ENCODE measurements at regions not wholly inside any gene's neighbourhood (a gene's known extent, or its start where the extent isn't known, plus 50 kb on each side); places are given as distances from the start of the nearest gene placed in this dataset.

DNA sequence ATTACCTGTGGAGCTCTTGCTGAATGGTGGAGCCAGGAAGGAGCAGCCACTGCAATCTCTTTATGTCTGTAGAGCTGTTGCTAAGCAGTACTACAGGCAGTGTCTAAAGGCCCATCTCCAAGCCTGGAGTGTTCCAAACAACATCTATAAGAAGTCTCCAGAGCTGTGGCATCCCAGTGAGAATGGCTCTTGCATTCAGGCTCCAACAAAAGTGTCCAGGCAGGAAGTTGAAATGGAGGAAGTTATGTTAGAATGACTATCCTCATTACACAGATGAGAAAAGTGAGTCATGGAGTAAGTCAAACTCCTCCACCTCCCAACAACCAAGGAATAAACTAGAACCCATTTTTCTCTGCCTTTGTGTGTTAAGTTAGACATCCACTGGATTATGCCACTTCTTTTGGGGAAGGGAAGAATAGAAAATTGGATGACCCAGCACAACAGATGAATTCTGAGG lies 288.5 kb upstream of the STXBP5 start:
- no peak for TF ChIP-seq SP1 (IDR thresholded peaks at IDR 0.05)
- no peak for TF ChIP-seq TARDBP (IDR thresholded peaks at IDR 0.05)
- no peak for TF ChIP-seq FOXK2 (IDR thresholded peaks at IDR 0.05)
- TF ChIP-seq LEF1 (IDR thresholded peaks at IDR 0.05; ENCODE audit: borderline replicate concordance) = no peak
- TF ChIP-seq ARNT (IDR thresholded peaks at IDR 0.05) = no peak
- TF ChIP-seq, protein P1, sequence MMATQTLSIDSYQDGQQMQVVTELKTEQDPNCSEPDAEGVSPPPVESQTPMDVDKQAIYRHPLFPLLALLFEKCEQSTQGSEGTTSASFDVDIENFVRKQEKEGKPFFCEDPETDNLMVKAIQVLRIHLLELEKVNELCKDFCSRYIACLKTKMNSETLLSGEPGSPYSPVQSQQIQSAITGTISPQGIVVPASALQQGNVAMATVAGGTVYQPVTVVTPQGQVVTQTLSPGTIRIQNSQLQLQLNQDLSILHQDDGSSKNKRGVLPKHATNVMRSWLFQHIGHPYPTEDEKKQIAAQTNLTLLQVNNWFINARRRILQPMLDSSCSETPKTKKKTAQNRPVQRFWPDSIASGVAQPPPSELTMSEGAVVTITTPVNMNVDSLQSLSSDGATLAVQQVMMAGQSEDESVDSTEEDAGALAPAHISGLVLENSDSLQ (IDR thresholded peaks at IDR 0.05) = no peak
- no peak for TF ChIP-seq FOXM1 (IDR thresholded peaks at IDR 0.05; ENCODE audit: borderline replicate concordance)
- no peak for TF ChIP-seq NFRKB (IDR thresholded peaks at IDR 0.05)
- TF ChIP-seq ELF4 (IDR thresholded peaks at IDR 0.05) = no peak

All from HEK293T (cell line).